Endothelial cell of umbilical vein (primary cell): ENCODE measurements at regions not wholly inside any gene's neighbourhood (a gene's known extent, or its start where the extent isn't known, plus 50 kb on each side); places are given as distances from the start of the nearest gene placed in this dataset.

ENCODE experiments used
- BruUV-seq: library from RNA; stranded (reverse); fragments of 400-500 nt; replicated peaks from 2 replicates; lab custom pipeline; 2021; lab: Mats Ljungman, UMichigan
- CTCF ChIA-PET: fragments of 300-600, 350-600 bp; sonication (Branson Sonifier 250); formaldehyde crosslinking; loops from one replicate; lab custom pipeline; 2021; ENCODE audit warnings: antibody characterized with exemption, inconsistent platforms; lab: Charles Lee
- POLR2A ChIA-PET: fragments of 300-600, 350-600 bp; sonication (Branson Sonifier 250); formaldehyde crosslinking; loops from one replicate; lab custom pipeline; 2021; ENCODE audit warnings: antibody characterized with exemption, inconsistent platforms; lab: Charles Lee
- DNase-seq: peaks from one replicate; pipeline ENCODE4 v3.0.0-alpha.2; 2011; ENCODE audit warnings: low read depth, low spot score
- FAIRE-seq: peaks from 2 replicates; lab custom pipeline; 2011; peaks lifted over from hg19 to GRCh38; lab: Jason Lieb, UNC
- H2AFZ ChIP-seq: 2 replicates; pipeline ENCODE4 v1.6.0; 2012; ENCODE audit warnings: low read depth, low read length, control low read depth, inconsistent platforms
- H3K27ac ChIP-seq: 2 replicates; pipeline ENCODE4 v1.5.1; 2011; ENCODE audit warnings: low read depth, mild to moderate bottlenecking, control low read depth, low read length, moderate library complexity; ENCODE audit not compliant: insufficient read depth
- H3K27me3 ChIP-seq, 2 experiments: 2 replicates each; pipeline versions ENCODE4 v1.6.0 to v1.6.1; 2011; ENCODE audit warnings: low read length in 2 of 2, mixed read lengths in 1 of 2; ENCODE audit not compliant: control insufficient read depth in 2 of 2, insufficient read depth in 2 of 2
- H3K36me3 ChIP-seq, 2 experiments: 2 replicates in 1 of 2; 3 replicates in 1 of 2; pipeline ENCODE4 v1.5.1; 2011; ENCODE audit warnings: low read length in 2 of 2, mild to moderate bottlenecking in 1 of 2, moderate library complexity in 1 of 2; ENCODE audit not compliant: control insufficient read depth in 2 of 2, insufficient read depth in 2 of 2; ENCODE audit errors: extremely low read depth in 1 of 2
- H3K4me1 ChIP-seq: 3 replicates; pipeline ENCODE4 v1.5.1; 2011; ENCODE audit warnings: mild to moderate bottlenecking, low read length; ENCODE audit not compliant: control insufficient read depth, insufficient read depth; ENCODE audit errors: extremely low read depth
- H3K4me2 ChIP-seq: 2 replicates; pipeline ENCODE4 v1.6.1; 2011; ENCODE audit warnings: low read length, control low read depth, mixed read lengths; ENCODE audit not compliant: insufficient read depth
- H3K4me3 ChIP-seq, 3 experiments: fragments of 200-600 bp in 1 of 3; sonication (generic), shearing (Covaris generic) in 1 of 3; replicated peaks in 1 of 3; 2 replicates each; pipeline ENCODE4 v1.5.1; 2011 to 2016; ENCODE audit warnings: control low read depth in 3 of 3, low read length in 3 of 3, mild to moderate bottlenecking in 2 of 3, inconsistent platforms in 1 of 3, low read depth in 1 of 3, moderate library complexity in 1 of 3; ENCODE audit not compliant: insufficient read depth in 1 of 3
- H3K79me2 ChIP-seq: 2 replicates; pipeline ENCODE4 v1.6.0; 2012; ENCODE audit warnings: low read length, inconsistent platforms; ENCODE audit not compliant: control insufficient read depth, insufficient read depth
- H3K9ac ChIP-seq: replicated peaks from 2 replicates; pipeline ENCODE3; 2011; ENCODE audit warnings: low read length, control low read depth; ENCODE audit not compliant: insufficient read depth; ENCODE audit errors: extremely low read depth
- H3K9me1 ChIP-seq: replicated peaks from 3 replicates; pipeline ENCODE4 v1.6.0; 2011; ENCODE audit warnings: mild to moderate bottlenecking, low read length; ENCODE audit not compliant: control insufficient read depth, insufficient read depth; ENCODE audit errors: extremely low read depth
- H3K9me3 ChIP-seq: replicated peaks from 2 replicates; pipeline ENCODE4 v1.5.1; 2012; ENCODE audit warnings: low read length, inconsistent platforms; ENCODE audit not compliant: control insufficient read depth, insufficient read depth
- H4K20me1 ChIP-seq: replicated peaks from 2 replicates; pipeline ENCODE3; 2011; ENCODE audit warnings: mild to moderate bottlenecking, low read length; ENCODE audit not compliant: control insufficient read depth, insufficient read depth; ENCODE audit errors: extremely low read depth
- CTCF ChIP-seq, 2 donors: IDR thresholded peaks; 1 replicate in 1 of 2; 2 replicates in 1 of 2; pipeline ENCODE4 v1.5.1; 2011; ENCODE audit warnings: low read length in 2 of 2, mild to moderate bottlenecking in 2 of 2, moderate library complexity in 2 of 2, control low read depth in 1 of 2, inconsistent platforms in 1 of 2, low read depth in 1 of 2; ENCODE audit not compliant: insufficient read depth in 1 of 2; ENCODE audit errors: extremely low read depth in 1 of 2
- EZH2 ChIP-seq: IDR thresholded peaks from 2 replicates; pipeline ENCODE4 v1.6.1; 2012; ENCODE audit warnings: borderline replicate concordance, low read depth, mild to moderate bottlenecking, moderate library complexity, low read length, inconsistent platforms; ENCODE audit not compliant: severe bottlenecking
- FOS ChIP-seq: IDR thresholded peaks from 2 replicates; pipeline ENCODE4 v1.6.1; 2011; ENCODE audit warnings: mild to moderate bottlenecking, low read length, moderate library complexity, borderline replicate concordance; ENCODE audit not compliant: insufficient read depth
- GATA2 ChIP-seq: IDR thresholded peaks from 2 replicates; pipeline ENCODE4 v1.7.0; 2011; ENCODE audit warnings: low read depth, mild to moderate bottlenecking, moderate library complexity, mixed read lengths, low read length; ENCODE audit not compliant: insufficient read length, insufficient read depth
- JUN ChIP-seq: IDR thresholded peaks from 2 replicates; pipeline ENCODE4 v1.6.1; 2011; ENCODE audit warnings: borderline replicate concordance, low read depth; ENCODE audit not compliant: insufficient read length, insufficient read depth
- MAX ChIP-seq: IDR thresholded peaks from 2 replicates; pipeline ENCODE4 v1.6.1; 2011; ENCODE audit not compliant: insufficient read depth, insufficient read length
- MYC ChIP-seq: IDR thresholded peaks from one replicate; pipeline ENCODE4 v1.6.1; 2011; ENCODE audit warnings: mild to moderate bottlenecking, low read depth, low read length
- POLR2A ChIP-seq: IDR thresholded peaks from 2 replicates; pipeline ENCODE4 v1.6.1; 2012; ENCODE audit warnings: low read depth, mild to moderate bottlenecking, control low read depth, low read length
- POLR2AphosphoS5 ChIP-seq: IDR thresholded peaks from 2 replicates; pipeline ENCODE4 v1.6.1; 2012; ENCODE audit warnings: low read depth, mild to moderate bottlenecking, control low read depth, low read length, moderate library complexity; ENCODE audit not compliant: insufficient read depth
- dilution Hi-C: fragments of 300-500 bp; cut with MboI; formaldehyde crosslinking; loops from one replicate; pipeline ENCODE4 v1.15.0; 2019; ENCODE audit warnings: low sequenced_read_pairs; ENCODE audit not compliant: extremely low pct_ligation_motif_present
- intact Hi-C: fragments of 100-400 bp; cut with micrococcal nuclease; formaldehyde crosslinking; loops from one replicate; pipeline ENCODE4 v1.10.0; 2022

- Histone ChIP-seq H3K27me3 (peaks cover 1 to 2% of the 10 kb centered on the region in 2 experiments), H3K9me1 (no peaks in the 10 kb centered on the region), H3K27ac (no peak overlapping the region), H3K79me2 (no peaks in the 10 kb centered on the region), H3K9me3 (no peaks in the 10 kb centered on the region), H3K4me1 (no peaks in the 10 kb centered on the region), H3K36me3 (no peaks in the 10 kb centered on the region), H4K20me1 (no peaks in the 10 kb centered on the region), H3K4me2 (peak overlapping the region; percentile 49), H2AFZ (peak overlapping the region; percentile 77), H3K4me3 (no peak overlapping the region), H3K9ac (no peak overlapping the region)
- POLR2A ChIA-PET, result no interaction called here
- dilution Hi-C loops, result no loop called here
- FAIRE-seq, result peak; percentile 95
- TF ChIP-seq FOS (no peak), POLR2A (no peak), CTCF (IDR thresholded peaks at IDR 0.05; ENCODE audit: extremely low read depth in 1 of 2, insufficient read depth in 1 of 2, low read depth in 1 of 2, low read length in 2 of 2) (peak; percentile 96 to 99)
- CTCF ChIA-PET, result interaction anchor here (0.6 to 6.7 kb wide), 34 partner anchors 11 to 413 kb away, joined by 3 to 75 read pairs (median 4); no protein-coding TSS in a partner anchor
- BruUV-seq, result no TSS peak
- intact Hi-C loops, result loop anchor here (1.0 to 5.0 kb wide), 3 partner anchors 87 to 415 kb away; no protein-coding TSS in a partner anchor
- peak; percentile 67 for DNase-seq
Observed at GRCh38 chr12:69157023-69157655, 82.2 kb upstream of the CPSF6 start.

GRCh38 chr12:69161829-69162228 lies 77.5 kb upstream of the CPSF6 start:
- no peaks in the 10 kb centered on the region for H3K79me2 ChIP-seq
- no TSS peak for BruUV-seq
- H3K9me3 ChIP-seq, result no peaks in the 10 kb centered on the region
- H3K36me3 ChIP-seq, result no peaks in the 10 kb centered on the region
- DNase-seq (no peak), FAIRE-seq (no peak)
- no peaks in the 10 kb centered on the region for H3K4me1 ChIP-seq
- no peak overlapping the region for H3K4me3 ChIP-seq
- H2AFZ ChIP-seq, result no peak overlapping the region
- H3K4me2 ChIP-seq, result no peak overlapping the region
- no peak overlapping the region for H3K9ac ChIP-seq
- intact Hi-C loops (no loop called here), dilution Hi-C loops (no loop called here)
- ChIA-PET CTCF (interaction anchor here (1.4 kb wide), 1 partner anchor 34 kb away, joined by 3 read pairs; no protein-coding TSS in a partner anchor), POLR2A (no interaction called here)
- no peaks in the 10 kb centered on the region for H3K9me1 ChIP-seq
- H4K20me1 ChIP-seq, result no peaks in the 10 kb centered on the region
- TF ChIP-seq GATA2 (no peak), CTCF (IDR thresholded peaks at IDR 0.05; ENCODE audit: extremely low read depth in 1 of 2, insufficient read depth in 1 of 2, low read depth in 1 of 2, low read length in 2 of 2) (no peak), EZH2 (no peak), POLR2A (no peak), FOS (no peak), MAX (no peak), POLR2AphosphoS5 (no peak), JUN (no peak), MYC (no peak)
- H3K27ac ChIP-seq, result no peak overlapping the region
- no peaks in the 10 kb centered on the region for H3K27me3 ChIP-seq
